Type B pancreatic cell (in vitro differentiated cells): ENCODE measurements at regions not wholly inside any gene's neighbourhood (a gene's known extent, or its start where the extent isn't known, plus 50 kb on each side); places are given as distances from the start of the nearest gene placed in this dataset.

Source experiments
- DNase-seq: peaks from one replicate; pipeline ENCODE4 v3.0.0; 2021; ENCODE audit warnings: mixed read lengths; ENCODE audit not compliant: unreplicated experiment; ENCODE audit errors: extremely low spot score
- H3K27ac Mint-ChIP-seq: 2 replicates; pipeline ENCODE4 v1.8.0; 2021; ENCODE audit warnings: mild to moderate bottlenecking, mixed read lengths
- H3K27me3 Mint-ChIP-seq: 2 replicates; pipeline ENCODE4 v1.8.0; 2021; ENCODE audit warnings: mixed read lengths
- H3K36me3 Mint-ChIP-seq: 2 replicates; pipeline ENCODE4 v1.8.0; 2021; ENCODE audit warnings: mixed read lengths
- H3K4me1 Mint-ChIP-seq: one replicate; pipeline ENCODE4 v1.8.0; 2021; ENCODE audit warnings: mixed read lengths; ENCODE audit not compliant: unreplicated experiment
- H3K4me3 Mint-ChIP-seq: 2 replicates; pipeline ENCODE4 v1.8.0; 2021; ENCODE audit warnings: mild to moderate bottlenecking, mixed read lengths
- H3K9me3 Mint-ChIP-seq: 2 replicates; pipeline ENCODE4 v1.8.0; 2021; ENCODE audit warnings: mixed read lengths
- CTCF ChIP-seq: fragments of 200-600 bp; sonication (generic); conservative IDR thresholded peaks from 2 replicates; pipeline ENCODE4 v1.5.0; 2021; ENCODE audit warnings: antibody characterized with exemption, mild to moderate bottlenecking

- Mint-ChIP-seq H3K4me1 (no peaks in the 10 kb centered on the region), H3K27ac (no peak overlapping the region), H3K36me3 (no peaks in the 10 kb centered on the region), H3K9me3 (no peaks in the 10 kb centered on the region), H3K27me3 (no peaks in the 10 kb centered on the region), H3K4me3 (no peak overlapping the region)
- no peak for DNase-seq
- TF ChIP-seq CTCF: no peak
These were observed 291.3 kb downstream of the GUCY2F start for GRCh38 chrX:109190542-109190941.

- H3K9me3 Mint-ChIP-seq: no peaks in the 10 kb centered on the region
- TF ChIP-seq CTCF: no peak
- no peaks in the 10 kb centered on the region for H3K36me3 Mint-ChIP-seq
- H3K4me3 Mint-ChIP-seq: no peak overlapping the region
- H3K27ac Mint-ChIP-seq: no peak overlapping the region
- DNase-seq: no peak
- H3K27me3 Mint-ChIP-seq: no peaks in the 10 kb centered on the region
- H3K4me1 Mint-ChIP-seq: no peaks in the 10 kb centered on the region
These were observed 294.3 kb downstream of the GUCY2F start for GRCh38 chrX:109187473-109188168.

- Mint-ChIP-seq H3K36me3 (no peaks in the 10 kb centered on the region), H3K4me3 (no peak overlapping the region), H3K4me1 (no peaks in the 10 kb centered on the region), H3K27ac (no peak overlapping the region), H3K9me3 (no peaks in the 10 kb centered on the region), H3K27me3 (no peaks in the 10 kb centered on the region)
- no peak for DNase-seq
- TF ChIP-seq CTCF: no peak
These were observed 294.9 kb downstream of the GUCY2F start for GRCh38 chrX:109186939-109187338.

- Mint-ChIP-seq H3K9me3 (no peaks in the 10 kb centered on the region), H3K27me3 (no peaks in the 10 kb centered on the region), H3K36me3 (no peaks in the 10 kb centered on the region), H3K4me1 (no peaks in the 10 kb centered on the region), H3K4me3 (no peak overlapping the region), H3K27ac (no peak overlapping the region)
- no peak for DNase-seq
- no peak for TF ChIP-seq CTCF
These were observed 297.3 kb downstream of the GUCY2F start for GRCh38 chrX:109184506-109185139.

- Mint-ChIP-seq H3K27me3 (no peaks in the 10 kb centered on the region), H3K4me1 (no peaks in the 10 kb centered on the region), H3K27ac (no peak overlapping the region), H3K36me3 (no peaks in the 10 kb centered on the region), H3K9me3 (no peaks in the 10 kb centered on the region), H3K4me3 (no peak overlapping the region)
- no peak for DNase-seq
- TF ChIP-seq CTCF: no peak
These were observed 309.7 kb downstream of the GUCY2F start for GRCh38 chrX:109172091-109172602.
